ENCODE measurements at regions not wholly inside any gene's neighbourhood (a gene's known extent, or its start where the extent isn't known, plus 50 kb on each side); places are given as distances from the start of the nearest gene placed in this dataset.

GRCh38 chr10:128608791-128609190, 482.6 kb upstream of the MKI67 start:
- DNase-seq (ENCODE audit: low read depth), result no peak
- TF ChIP-seq CTCF (IDR thresholded peaks at IDR 0.05; ENCODE audit: insufficient read depth, low read length, poor library complexity, severe bottlenecking), result no peak

GRCh38 chr10:128609460-128609859, 483.2 kb upstream of the MKI67 start:
- Histone ChIP-seq H3K36me3 (ENCODE audit: control insufficient read depth, insufficient read depth, low read length) (no peaks in the 10 kb centered on the region), H3K4me3 (ENCODE audit: low read depth, low read length) (no peak overlapping the region), H3K27me3 (ENCODE audit: control insufficient read depth, insufficient read depth, low read length) (no peaks in the 10 kb centered on the region)
- DNase-seq (ENCODE audit: low read depth), result no peak
- TF ChIP-seq CTCF (IDR thresholded peaks at IDR 0.05; ENCODE audit: insufficient read depth, low read length, poor library complexity, severe bottlenecking), result no peak

More at GRCh38 chr10:128608791-128609190, 482.6 kb upstream of the MKI67 start:
- H3K27me3 ChIP-seq (ENCODE audit: control insufficient read depth, insufficient read depth, low read length), result no peaks in the 10 kb centered on the region
- no peak overlapping the region for H3K4me3 ChIP-seq (ENCODE audit: low read depth, low read length)
- no peaks in the 10 kb centered on the region for H3K36me3 ChIP-seq (ENCODE audit: control insufficient read depth, insufficient read depth, low read length)

GRCh38 chr10:128610113-128610512, 483.9 kb upstream of the MKI67 start:
- TF ChIP-seq CTCF (IDR thresholded peaks at IDR 0.05; ENCODE audit: insufficient read depth, low read length, poor library complexity, severe bottlenecking), result no peak
- Histone ChIP-seq H3K36me3 (ENCODE audit: control insufficient read depth, insufficient read depth, low read length) (no peaks in the 10 kb centered on the region), H3K27me3 (ENCODE audit: control insufficient read depth, insufficient read depth, low read length) (no peaks in the 10 kb centered on the region), H3K4me3 (ENCODE audit: low read depth, low read length) (no peak overlapping the region)
- no peak for DNase-seq (ENCODE audit: low read depth)

- Histone ChIP-seq H3K4me3 (ENCODE audit: low read depth, low read length) (no peak overlapping the region), H3K27me3 (ENCODE audit: control insufficient read depth, insufficient read depth, low read length) (no peaks in the 10 kb centered on the region), H3K36me3 (ENCODE audit: control insufficient read depth, insufficient read depth, low read length) (no peaks in the 10 kb centered on the region)
- no peak for TF ChIP-seq CTCF (IDR thresholded peaks at IDR 0.05; ENCODE audit: insufficient read depth, low read length, poor library complexity, severe bottlenecking)
- DNase-seq (ENCODE audit: low read depth), result no peak
Measured at GRCh38 chr10:128612195-128612594, 486.0 kb upstream of the MKI67 start.

- H3K27me3 ChIP-seq (ENCODE audit: control insufficient read depth, insufficient read depth, low read length), result no peaks in the 10 kb centered on the region
- no peaks in the 10 kb centered on the region for H3K36me3 ChIP-seq (ENCODE audit: control insufficient read depth, insufficient read depth, low read length)
- DNase-seq (ENCODE audit: low read depth), result no peak
- no peak overlapping the region for H3K4me3 ChIP-seq (ENCODE audit: low read depth, low read length)
- TF ChIP-seq CTCF (IDR thresholded peaks at IDR 0.05; ENCODE audit: insufficient read depth, low read length, poor library complexity, severe bottlenecking), result no peak
Measured at GRCh38 chr10:128612631-128613030, 486.4 kb upstream of the MKI67 start.

- no peak for TF ChIP-seq CTCF (IDR thresholded peaks at IDR 0.05; ENCODE audit: insufficient read depth, low read length, poor library complexity, severe bottlenecking)
- H3K4me3 ChIP-seq (ENCODE audit: low read depth, low read length), result no peak overlapping the region
- no peak for DNase-seq (ENCODE audit: low read depth)
- no peaks in the 10 kb centered on the region for H3K27me3 ChIP-seq (ENCODE audit: control insufficient read depth, insufficient read depth, low read length)
- H3K36me3 ChIP-seq (ENCODE audit: control insufficient read depth, insufficient read depth, low read length), result no peaks in the 10 kb centered on the region
Measured at GRCh38 chr10:128614016-128614605, 487.9 kb upstream of the MKI67 start.

Measured in kidney epithelial cell (primary cell).